Activated CD4-positive, alpha-beta T cell treated with anti-CD3 and anti-CD28 coated beads for 48 hours (primary cell): ENCODE measurements at regions not wholly inside any gene's neighbourhood (a gene's known extent, or its start where the extent isn't known, plus 50 kb on each side); places are given as distances from the start of the nearest gene placed in this dataset.
"Not testable (repeated sequence)": the region's sequence is repeated elsewhere in the genome, so short reads cannot be mapped to it uniquely, and the experiment has no call there.

Experiments used
- DNase-seq: peaks from one replicate; pipeline ENCODE4 v3.0.0-alpha.2; 2020

- no peak for DNase-seq
Observed at GRCh38 chr9:110126499-110126941, 81.4 kb downstream of the C9orf152 start.

GRCh38 chr9:110126986-110127864 is 80.7 kb downstream of the C9orf152 start:
- DNase-seq, result no peak

DNA sequence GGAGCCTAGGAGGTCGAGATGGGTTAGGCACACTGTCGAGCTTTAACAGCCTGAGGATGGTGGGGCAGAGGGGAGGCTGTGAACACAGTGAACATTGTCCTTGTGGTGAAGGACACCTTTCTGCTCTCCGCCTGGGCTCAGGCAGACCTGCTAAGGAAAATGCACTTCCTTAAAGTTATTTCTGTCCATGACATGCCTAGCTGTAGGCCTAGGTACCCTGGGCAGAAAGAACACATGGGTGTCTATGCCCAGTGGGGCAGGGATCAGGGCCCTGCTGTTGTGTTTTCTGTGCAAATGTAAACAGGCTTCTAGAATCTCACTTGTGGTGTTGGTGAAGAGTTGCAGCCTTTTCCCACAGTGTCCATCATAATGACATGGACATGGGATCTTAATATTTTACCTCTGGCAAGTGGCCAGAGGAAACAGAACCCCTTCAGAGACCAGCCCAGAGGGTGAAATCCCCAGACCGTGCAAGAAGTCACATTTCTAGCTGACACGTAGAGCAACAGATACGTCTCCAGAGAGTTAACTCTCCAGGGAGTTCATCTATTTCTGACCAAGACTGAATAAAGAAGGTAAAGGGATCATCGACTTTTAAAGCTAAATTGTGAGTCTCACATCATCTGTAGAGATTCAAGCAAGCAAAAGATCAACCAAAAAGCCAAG is 79.2 kb downstream of the C9orf152 start:
- no peak for DNase-seq

DNA sequence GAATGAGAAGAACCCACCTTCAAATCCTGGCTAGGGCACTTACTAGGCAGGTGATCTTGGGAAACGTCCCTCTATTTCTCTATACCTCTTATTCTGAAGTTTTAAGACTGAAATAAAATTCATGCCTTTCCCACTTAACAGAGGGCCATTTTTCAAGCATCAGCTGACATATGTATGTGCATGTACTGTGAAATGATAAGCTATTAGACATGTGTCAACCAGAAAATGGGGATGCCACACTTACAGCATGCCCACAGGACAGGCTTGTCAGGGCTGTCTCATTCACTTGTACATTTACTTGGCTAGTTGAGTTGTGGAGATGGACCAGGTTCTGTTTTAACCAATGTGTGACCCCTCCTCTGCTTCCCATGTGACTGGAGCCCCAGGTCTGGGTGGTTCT is 78.5 kb downstream of the C9orf152 start:
- no peak for DNase-seq

DNA sequence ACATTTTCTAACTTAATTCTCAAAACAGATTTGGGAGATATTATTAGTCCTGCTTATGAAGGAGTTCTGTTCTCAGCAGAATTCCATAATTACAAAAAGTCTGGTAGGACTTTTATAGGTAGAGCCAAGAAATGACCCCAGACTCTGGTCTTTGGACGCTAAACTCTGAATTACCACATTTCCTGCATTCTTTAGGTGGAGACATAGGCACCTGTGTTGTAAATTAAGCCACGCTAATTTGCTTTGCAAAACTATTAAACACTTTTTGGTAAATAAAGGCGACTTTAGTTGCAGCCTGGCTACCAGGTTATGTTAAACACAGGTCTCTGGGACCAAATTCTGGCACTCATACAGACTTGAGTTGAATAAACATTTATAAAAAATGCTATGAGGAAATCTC is 77.7 kb downstream of the C9orf152 start:
- no peak for DNase-seq

DNA sequence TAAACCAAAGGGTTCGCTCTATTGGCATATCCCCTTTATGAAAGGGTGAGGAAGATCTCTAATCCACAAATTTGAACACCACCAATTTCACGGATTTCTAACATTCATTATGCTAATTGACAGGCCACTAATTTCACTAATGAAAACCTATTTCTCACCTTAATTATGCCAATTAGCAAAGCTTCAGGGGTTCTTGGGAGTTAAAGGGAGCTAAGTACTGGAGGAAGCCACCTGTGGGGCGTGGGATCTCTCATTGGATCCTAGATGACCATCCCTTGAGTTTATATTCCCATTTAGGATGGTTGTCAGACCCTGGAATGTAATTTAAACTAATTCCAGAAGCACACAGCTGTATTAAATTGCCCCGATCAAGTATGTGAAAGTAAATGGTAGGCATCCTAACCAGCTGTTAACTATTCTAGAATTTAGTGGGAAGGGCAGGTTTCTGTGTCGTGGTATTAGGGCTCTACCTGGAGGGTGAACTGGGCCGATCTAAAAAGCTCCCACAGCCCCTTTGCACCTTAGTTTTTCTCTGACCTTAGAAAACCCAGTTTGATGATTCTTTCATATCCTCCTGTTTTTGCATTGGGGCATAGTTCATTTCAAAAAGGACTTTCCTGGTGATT is 77.1 kb downstream of the C9orf152 start:
- no peak for DNase-seq

- no peak for DNase-seq
Observed at GRCh38 chr9:110131499-110131898, 76.5 kb downstream of the C9orf152 start.

- DNase-seq, result not testable (repeated sequence)
Observed at GRCh38 chr9:110132531-110132930, 75.4 kb downstream of the C9orf152 start.

DNA sequence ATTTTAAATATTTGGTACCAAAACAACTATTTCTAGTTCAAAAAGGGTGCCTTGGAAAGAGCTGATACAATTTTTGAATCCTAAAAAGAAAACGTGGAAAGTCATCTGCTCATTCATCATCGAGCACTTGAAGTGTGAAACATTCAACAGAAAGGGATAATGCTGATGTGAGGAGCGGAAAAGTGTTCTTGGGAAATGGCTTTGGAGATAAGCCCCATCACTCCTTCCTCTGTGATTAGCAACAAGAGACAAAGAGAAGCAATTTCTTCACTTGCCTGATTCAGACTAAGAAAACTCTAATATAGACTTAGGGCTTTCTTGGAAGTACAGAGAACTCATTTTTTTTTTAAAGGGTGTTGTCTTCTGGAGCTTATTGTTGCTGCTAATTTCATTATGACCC is 74.9 kb downstream of the C9orf152 start:
- DNase-seq, result no peak

DNA sequence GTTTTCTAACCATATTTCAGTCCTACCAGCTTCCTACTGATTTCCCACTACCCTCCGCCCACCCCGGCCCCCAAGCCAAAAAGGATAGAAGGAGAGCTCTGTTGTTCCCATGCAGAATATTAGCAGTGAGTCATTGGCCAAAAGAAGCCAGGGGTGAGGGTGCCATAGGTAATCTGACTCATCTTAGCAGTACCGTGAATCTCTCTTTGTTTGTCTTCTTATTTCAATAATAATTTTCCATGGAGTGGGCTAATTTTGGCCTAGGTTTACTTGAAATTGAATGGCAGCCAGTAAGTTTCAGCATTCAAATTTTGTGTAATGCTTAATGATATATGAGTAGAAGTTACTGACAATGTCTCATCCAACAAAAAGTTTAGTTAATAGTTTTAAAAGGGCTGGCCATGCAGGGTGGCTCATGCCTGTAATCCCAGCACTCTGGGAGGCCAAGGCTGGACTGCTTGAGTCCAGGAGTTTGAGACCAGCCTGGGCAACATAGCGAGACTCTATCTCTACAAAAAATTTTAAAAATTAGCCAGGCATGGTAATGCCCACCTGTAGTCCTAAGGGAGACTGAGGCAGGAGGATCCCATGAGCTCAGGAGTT is 74.2 kb downstream of the C9orf152 start:
- no peak for DNase-seq

DNA sequence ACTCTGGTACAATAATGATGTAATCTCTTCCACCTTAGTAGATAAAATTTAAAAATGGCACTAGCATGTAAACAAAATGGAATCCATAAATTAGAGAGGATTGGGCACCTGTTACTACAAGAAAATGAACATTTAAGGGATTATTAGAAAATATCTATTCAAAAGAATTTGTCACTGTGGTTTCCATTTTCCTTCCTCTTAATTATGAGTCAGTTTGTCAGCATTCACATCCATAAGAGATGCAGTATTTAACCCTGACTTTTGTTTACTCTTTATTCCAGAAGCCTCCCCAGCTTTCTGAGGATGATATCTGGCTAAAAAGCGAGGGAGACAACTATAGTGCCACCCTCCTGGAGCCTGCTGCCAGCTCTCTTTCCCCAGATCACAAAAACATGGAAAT is 72.1 kb downstream of the C9orf152 start:
- DNase-seq, result no peak

GRCh38 chr9:110136802-110137201 is 71.2 kb downstream of the C9orf152 start:
- DNase-seq, result no peak

GRCh38 chr9:110140276-110140675 is 67.7 kb downstream of the C9orf152 start:
- DNase-seq, result no peak

GRCh38 chr9:110141227-110141793 is 66.6 kb downstream of the C9orf152 start:
- DNase-seq, result no peak

- no peak for DNase-seq
Observed at GRCh38 chr9:110142253-110142652, 65.7 kb downstream of the C9orf152 start.

DNA sequence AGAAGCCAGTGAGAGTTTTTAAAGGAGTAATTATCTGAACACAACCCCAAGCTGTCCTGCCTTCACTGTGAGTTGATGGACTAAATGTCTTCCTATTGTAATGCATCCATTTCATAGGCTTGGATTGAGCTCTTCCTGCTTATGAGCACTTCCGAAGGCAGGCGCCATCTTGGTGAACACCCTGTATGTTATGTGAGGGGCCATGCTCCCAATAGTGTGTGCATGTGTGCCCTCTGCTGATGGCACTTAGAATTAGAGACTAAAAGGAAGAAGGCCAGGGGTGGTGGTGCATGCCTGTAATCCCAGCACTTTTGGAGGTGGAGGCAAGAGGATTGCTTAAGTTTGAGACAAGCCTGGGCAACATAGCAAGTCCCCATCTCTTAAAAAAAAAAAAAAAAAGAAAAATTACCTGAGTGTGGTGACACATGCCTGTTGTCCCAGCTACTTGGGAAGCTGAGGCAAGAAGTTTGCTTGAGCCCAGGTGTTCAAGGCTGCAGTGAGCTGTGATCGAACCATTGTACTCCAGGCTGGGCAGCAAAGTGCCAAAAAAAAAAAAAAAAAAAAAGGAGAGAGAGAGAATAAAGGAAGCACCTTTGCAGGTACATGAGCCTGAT is 65.0 kb downstream of the C9orf152 start:
- peak; percentile 20 for DNase-seq

DNA sequence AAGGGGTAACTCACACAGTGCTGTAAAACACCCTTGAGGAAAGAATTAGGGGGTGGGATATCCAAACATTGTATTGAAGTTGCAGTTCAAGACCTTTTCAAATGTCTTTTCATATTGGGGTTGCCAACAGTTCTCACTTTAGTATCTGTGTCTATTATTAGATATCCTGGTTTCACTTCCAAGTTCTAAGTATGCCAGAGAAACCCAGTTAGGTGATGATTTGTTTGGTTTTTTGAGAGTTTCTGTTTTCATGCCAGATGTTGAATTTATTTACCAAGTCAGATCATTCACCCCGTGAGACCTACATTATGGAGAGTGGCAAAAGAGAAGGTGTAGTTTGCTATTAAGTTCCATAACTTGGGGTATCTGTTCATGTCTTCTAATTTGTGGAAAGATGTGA is 64.5 kb downstream of the C9orf152 start:
- DNase-seq, result no peak

DNA sequence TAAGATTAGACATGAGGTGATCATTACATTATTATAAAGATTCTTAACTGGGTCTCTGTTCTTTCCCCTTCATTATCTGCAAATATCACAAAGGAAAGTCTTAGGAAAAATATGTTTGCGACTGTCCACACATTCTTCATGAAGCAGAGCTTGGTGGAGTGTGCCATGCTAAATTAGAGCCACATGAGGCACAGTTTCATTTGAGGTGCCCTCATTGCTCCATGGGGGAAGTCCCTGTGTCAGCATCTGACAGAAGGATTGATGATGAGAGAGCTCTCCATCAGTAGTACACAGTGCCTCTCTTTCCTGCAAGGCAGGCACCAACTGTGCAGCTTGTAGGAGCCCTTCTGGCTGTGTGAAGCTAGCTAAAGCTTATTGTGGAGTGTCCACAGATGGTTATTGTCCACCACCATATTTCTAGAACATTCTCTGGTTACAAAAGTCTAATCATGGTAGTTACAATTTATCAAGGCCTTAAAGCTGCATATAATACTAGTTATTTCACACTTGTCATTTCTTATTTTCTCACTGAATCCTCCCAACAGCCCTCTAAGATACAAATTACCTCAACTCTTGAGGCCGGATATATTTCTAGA is 63.9 kb downstream of the C9orf152 start:
- DNase-seq, result peak; percentile 57

GRCh38 chr9:110146373-110146772 is 61.6 kb downstream of the C9orf152 start:
- DNase-seq, result no peak

DNA sequence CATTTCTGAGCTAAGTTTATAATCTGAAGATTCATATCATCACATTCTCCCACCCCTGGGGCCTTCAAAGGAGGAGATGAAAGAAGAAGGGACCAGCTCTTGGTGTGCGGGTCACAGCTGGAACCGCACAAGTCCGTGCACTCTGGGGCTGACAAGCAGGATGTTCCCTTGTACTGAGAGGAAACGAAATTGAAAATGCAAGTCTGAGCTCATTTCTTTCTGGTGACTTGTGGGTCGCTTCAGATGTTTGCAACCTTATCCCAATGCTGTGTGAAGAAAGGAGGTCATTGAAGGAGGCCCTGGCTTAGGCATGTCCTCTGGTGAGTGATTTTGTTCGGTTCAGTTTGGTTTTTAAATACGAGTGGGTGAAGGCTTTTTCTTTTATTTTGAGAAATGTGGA is 59.6 kb downstream of the C9orf152 start:
- DNase-seq, result peak; percentile 80

DNA sequence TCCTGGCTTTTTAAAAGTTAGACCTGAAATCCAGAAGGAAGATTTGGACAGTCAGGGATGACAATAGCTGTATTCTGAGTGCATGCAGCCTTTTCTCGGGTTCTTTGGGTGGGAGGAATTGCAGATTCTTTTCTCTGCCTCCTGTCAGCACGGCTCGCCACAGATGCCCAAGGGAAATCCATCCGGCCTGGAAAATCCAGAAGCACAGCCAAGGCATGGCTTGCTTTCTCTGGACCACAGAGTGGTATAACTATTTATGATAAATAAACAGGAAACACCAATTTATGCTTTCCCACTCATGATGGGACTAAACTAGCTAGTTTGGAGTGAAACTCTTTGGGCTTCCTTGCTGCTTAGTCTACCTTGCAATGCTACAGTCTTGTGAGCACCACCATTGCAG is 59.1 kb downstream of the C9orf152 start:
- no peak for DNase-seq
